GM19351 (cell line): ENCODE measurements at regions not wholly inside any gene's neighbourhood (a gene's known extent, or its start where the extent isn't known, plus 50 kb on each side); places are given as distances from the start of the nearest gene placed in this dataset.
A peak's percentile ranks its signal among the peaks of the same experiment; 100 is the strongest.
"Not testable (repeated sequence)": the region's sequence is repeated elsewhere in the genome, so short reads cannot be mapped to it uniquely, and the experiment has no call there.

Source experiments
- ATAC-seq: cut with Tn5 transposase; IDR thresholded peaks from one replicate; pipeline ENCODE4 v1.9.1; 2021; ENCODE audit warnings: mild to moderate bottlenecking, moderate library complexity; ENCODE audit not compliant: unreplicated experiment

GRCh38 chr2:131822237-131822721, 294.6 kb downstream of the CCDC74A start:
- ATAC-seq, result not testable (repeated sequence)

GRCh38 chr2:131823058-131823457, 295.4 kb downstream of the CCDC74A start:
- ATAC-seq, result not testable (repeated sequence)

GRCh38 chr2:131824986-131825385, 297.3 kb downstream of the CCDC74A start:
- ATAC-seq, result not testable (repeated sequence)

- ATAC-seq, result no peak
Observed at GRCh38 chr2:131827481-131828163, 299.9 kb downstream of the CCDC74A start.

- ATAC-seq, result no peak
Observed at GRCh38 chr2:131828164-131828561, 300.5 kb downstream of the CCDC74A start.

- ATAC-seq, result not testable (repeated sequence)
Observed at GRCh38 chr2:131828633-131829455, 301.2 kb downstream of the CCDC74A start.

GRCh38 chr2:131829456-131830241, 302.0 kb downstream of the CCDC74A start:
- ATAC-seq, result not testable (repeated sequence)

- ATAC-seq, result not testable (repeated sequence)
Observed at GRCh38 chr2:131830242-131830945, 302.7 kb downstream of the CCDC74A start.

- not testable (repeated sequence) for ATAC-seq
Observed at GRCh38 chr2:131830946-131831310, 303.2 kb downstream of the CCDC74A start.

- ATAC-seq, result peak; percentile 84
Observed at GRCh38 chr2:131831450-131832208, 303.9 kb downstream of the CCDC74A start.

GRCh38 chr2:131832209-131832780, 304.6 kb downstream of the CCDC74A start:
- ATAC-seq, result not testable (repeated sequence)

- ATAC-seq, result not testable (repeated sequence)
Observed at GRCh38 chr2:131832917-131833316, 305.2 kb downstream of the CCDC74A start.

GRCh38 chr2:131833367-131834202, 305.9 kb downstream of the CCDC74A start:
- not testable (repeated sequence) for ATAC-seq

GRCh38 chr2:131834203-131835020, 306.7 kb downstream of the CCDC74A start:
- not testable (repeated sequence) for ATAC-seq

GRCh38 chr2:131835022-131835421, 307.3 kb downstream of the CCDC74A start:
- ATAC-seq, result not testable (repeated sequence)

GRCh38 chr2:131835621-131836091, 308.0 kb downstream of the CCDC74A start:
- ATAC-seq, result no peak

GRCh38 chr2:131836116-131836515, 308.4 kb downstream of the CCDC74A start:
- not testable (repeated sequence) for ATAC-seq
